Skeletal muscle cell (primary cell): ENCODE measurements at regions not wholly inside any gene's neighbourhood (a gene's known extent, or its start where the extent isn't known, plus 50 kb on each side); places are given as distances from the start of the nearest gene placed in this dataset.
"Not testable (repeated sequence)": the region's sequence is repeated elsewhere in the genome, so short reads cannot be mapped to it uniquely, and the experiment has no call there.

Source experiments
- DNase-seq: peaks from one replicate; pipeline ENCODE4 v3.0.0-alpha.2; 2010; ENCODE audit warnings: low read depth
- H3K4me3 ChIP-seq: 2 replicates; pipeline ENCODE4 v1.5.1; 2011; ENCODE audit warnings: low read depth, mild to moderate bottlenecking, control low read depth, low read length, moderate library complexity

DNA sequence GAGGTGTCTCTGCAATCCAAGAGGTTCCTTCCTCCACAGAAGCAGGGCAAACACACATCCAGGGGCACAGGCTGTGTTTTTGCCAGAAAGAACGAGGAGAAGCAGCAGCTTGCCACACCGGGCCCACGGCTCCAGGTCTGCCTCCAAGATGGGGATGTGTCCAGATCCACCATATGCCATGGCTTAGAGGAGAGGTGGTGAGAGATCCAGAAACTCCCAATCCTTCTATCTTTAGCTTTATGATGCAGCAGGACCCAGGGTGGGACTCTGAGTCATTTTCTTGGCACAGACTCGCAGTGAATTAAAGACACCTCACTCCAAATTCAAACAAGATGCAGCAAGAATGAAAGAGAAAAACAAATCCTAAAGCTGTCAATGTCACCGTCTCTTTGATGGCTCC, 481.4 kb upstream of the TMEM132C start:
- no peak overlapping the region for H3K4me3 ChIP-seq
- no peak for DNase-seq

DNA sequence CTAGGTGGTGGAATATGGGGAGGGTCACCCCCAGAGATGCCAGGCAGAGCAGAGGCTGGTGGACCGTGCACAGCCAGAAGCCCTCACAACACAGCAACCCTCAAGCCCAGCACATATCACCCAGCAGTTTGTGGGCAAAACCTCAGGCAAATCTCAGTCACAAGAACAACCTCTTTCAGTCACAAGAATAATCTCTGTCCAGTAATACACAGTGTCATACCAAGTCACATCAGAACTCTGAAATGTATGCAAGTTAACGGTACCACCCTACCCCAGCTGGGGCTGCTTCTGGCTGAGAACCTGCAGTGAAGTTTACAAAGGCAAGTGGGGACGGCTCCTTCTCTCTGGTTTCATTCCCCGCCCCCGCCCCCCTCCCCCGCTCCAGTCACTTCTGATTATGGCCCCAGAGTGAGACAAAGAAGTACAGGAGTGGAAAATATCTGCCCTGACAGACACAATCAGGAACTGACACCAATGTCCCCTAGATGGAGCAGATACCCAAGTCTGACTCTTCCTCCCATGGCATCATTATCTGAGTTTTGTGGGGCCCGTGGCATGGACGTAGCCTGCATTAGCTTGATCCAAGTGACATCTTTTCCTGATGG, 480.9 kb upstream of the TMEM132C start:
- no peak for DNase-seq
- no peak overlapping the region for H3K4me3 ChIP-seq

DNA sequence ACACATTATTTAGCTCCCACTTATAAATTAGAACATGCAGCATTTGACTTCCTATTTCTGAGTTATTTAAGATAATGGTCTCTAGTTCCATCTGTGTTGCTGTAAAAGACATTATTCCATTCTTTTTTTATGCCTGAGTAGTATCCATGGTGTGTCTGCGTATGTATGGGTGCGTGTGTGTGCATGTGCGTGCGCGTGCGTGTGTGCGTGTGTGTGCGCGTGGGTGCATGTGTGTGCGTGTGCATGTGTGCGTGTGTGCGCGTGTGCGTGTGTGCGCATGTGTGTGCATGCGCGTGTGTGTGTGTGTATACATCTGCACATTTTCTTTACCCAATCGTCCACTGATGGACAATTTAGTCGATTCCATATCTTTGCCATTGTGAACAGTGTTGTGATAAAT, 479.4 kb upstream of the TMEM132C start:
- H3K4me3 ChIP-seq, result no peak overlapping the region
- DNase-seq, result no peak

DNA sequence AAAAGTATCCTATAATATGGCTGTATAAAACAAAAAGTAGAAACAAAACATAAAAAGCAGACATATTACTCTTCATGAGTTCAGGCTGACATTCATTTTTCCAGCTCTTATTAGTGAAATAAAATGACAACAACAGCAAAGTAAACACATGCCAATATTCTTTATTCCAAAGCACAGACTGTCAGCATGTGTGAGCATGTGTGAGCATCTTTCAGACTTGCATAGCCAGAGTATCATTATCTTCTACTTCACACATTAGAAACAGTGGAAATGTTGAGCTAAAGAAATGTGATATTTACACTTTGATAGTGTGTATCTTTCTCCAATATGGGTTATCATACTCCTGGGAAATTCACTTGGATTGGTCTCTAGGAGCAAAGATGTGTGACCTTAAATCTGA, 476.6 kb upstream of the TMEM132C start:
- no peak for DNase-seq
- H3K4me3 ChIP-seq, result no peak overlapping the region

DNA sequence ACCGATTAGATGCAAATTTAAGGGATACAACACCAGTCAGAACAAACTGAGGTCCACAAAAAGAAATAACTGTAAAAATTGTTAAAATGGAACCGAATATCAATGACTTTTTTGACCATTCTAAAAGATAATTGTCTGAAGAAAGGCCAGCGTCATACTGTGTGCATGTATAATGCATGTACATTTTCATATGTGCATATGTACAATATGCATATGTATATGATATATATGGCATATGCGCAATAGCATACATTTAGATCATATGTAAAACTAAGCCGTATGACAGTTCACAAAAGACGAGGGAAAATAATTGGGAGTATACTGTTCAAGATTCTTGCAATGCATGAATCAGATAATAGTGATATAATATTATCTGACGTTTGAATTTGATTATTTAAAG, 475.8 kb upstream of the TMEM132C start:
- DNase-seq, result no peak
- no peak overlapping the region for H3K4me3 ChIP-seq

DNA sequence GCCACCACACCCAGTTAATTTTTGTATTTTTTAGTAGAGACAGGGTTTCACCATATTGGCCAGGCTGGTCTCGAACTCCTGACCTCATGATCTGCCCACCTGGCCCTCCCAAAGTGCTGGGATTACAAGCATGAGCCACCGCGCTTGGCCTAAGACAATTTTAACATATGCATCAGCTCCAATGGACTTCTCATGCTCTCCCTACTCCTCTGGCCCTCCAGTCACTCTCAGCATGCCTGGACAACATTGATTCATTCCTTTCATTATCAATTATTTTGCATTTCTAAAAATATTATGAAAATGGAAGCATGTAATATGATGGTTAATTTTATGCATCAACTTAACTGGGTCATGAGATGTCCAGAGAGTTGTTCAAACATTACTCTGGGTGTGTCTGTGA, 469.1 kb upstream of the TMEM132C start:
- no peak for DNase-seq
- no peak overlapping the region for H3K4me3 ChIP-seq

DNA sequence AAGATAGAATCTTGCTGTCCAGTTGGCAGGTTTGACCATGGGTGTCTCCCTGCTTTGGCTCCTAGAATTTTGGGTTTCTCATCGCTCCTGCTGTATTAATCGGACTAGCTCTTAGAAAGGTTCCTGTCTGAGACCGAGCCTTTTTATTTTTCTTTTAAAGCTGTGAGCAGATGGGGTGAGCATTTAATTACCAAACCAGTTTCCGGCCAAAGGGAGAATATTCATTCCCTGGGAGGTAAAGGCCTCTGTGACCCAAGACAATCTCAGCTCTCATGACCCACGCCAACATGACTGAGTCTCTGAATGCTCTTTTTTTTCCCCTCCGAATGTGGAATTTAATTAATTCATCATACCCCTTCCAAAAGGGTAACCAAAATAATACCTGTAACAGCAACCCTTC, 464.7 kb upstream of the TMEM132C start:
- no peak overlapping the region for H3K4me3 ChIP-seq
- no peak for DNase-seq

DNA sequence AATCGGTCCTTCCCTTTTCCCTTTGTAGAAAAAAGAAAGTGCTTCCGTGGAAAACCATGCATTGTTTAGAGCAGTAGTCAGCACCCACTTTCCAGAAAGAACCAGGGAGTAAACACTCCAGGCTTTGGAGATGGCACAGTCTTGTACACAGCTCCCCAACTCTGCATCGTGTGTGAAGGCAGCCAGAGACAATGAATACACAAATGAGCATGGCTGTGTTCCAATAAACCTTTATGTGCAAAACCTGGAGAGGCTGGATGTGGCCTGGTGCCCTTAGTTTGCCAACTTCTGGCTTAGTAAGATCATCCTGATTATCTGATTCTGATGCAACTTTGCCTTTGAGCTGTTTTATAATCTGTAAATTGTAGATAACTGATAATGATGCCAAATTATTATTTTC, 463.4 kb upstream of the TMEM132C start:
- DNase-seq, result no peak
- no peak overlapping the region for H3K4me3 ChIP-seq

DNA sequence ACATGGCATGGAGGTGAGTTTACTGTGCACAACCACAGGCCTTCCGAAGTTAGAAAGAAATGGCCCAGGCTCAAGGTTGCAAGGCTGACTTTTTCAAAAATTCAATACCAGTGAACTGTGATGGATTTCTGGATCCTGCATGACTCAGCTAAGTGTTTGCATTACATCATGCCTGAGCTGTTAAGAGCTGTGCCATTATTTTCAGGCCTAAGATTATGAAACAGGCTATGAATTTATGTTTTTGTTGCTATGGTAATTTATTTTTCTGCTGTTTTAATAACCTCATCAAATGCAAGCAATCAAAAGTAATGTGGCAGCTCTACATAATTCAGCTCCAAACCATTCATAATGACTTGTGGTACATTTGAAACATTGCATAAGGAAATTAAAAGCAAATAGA, 457.7 kb upstream of the TMEM132C start:
- DNase-seq, result peak; percentile 57
- no peak overlapping the region for H3K4me3 ChIP-seq

DNA sequence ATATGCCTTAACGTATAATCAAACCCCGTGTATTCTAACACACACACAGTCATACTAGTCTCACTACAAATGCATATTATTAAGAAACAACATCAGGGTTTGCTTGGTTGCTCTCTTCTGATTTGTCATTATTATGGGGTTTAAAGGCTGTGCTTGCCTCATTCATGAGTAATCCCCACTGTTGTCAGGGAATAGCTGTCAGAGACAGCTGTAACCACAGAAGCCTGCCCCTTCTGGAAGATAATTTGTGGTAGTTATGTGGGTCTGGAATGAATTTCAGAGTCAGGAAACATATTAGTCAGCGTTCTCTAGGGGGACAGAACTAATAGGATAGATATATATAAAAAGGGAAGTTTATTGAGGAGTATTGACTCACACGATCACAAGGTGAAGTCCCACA, 456.9 kb upstream of the TMEM132C start:
- DNase-seq, result peak; percentile 97

DNA sequence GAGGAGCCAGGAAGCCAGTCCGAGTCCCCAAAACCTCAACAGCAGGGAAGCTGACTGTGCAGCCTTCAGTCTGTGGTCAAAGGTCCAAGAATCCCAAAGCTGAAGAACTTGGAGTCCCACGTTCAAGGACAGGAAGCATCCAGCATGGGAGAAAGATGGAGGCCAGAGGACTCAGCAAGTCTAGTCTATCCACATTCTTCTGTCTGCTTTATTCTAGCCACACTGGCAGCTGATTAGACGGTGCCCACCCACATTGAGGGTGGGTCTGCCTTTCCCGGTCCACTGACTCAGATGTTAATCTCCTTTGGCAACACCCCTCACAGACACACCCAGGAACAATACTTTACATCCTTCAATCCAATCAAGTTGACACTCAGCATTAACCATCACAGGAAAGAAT, 456.5 kb upstream of the TMEM132C start:
- H3K4me3 ChIP-seq, DNase-seq: not testable (repeated sequence)

More for the DNA sequence above, 456.9 kb upstream of the TMEM132C start:
- H3K4me3 ChIP-seq, result no peak overlapping the region

DNA sequence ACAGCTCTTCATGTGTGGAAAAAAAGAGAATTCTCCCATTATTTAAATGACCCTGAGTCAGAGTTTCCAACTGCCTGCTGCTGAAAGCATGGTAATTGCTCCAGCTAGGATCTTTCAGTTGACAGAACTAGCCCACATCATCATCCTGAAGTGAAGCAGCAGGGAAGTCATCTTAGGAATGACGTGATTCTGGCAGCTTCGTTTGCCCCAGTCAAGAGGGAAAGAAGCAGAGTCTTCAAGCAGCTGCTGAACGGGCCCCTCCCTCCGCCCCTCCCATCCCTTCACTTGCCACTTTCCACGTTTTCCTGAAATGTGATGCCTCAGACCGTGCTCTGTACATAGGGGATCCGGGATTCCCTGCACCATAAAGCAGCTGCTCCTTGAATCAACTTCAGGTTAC, 455.0 kb upstream of the TMEM132C start:
- H3K4me3 ChIP-seq, result no peak overlapping the region
- peak; percentile 92 for DNase-seq

DNA sequence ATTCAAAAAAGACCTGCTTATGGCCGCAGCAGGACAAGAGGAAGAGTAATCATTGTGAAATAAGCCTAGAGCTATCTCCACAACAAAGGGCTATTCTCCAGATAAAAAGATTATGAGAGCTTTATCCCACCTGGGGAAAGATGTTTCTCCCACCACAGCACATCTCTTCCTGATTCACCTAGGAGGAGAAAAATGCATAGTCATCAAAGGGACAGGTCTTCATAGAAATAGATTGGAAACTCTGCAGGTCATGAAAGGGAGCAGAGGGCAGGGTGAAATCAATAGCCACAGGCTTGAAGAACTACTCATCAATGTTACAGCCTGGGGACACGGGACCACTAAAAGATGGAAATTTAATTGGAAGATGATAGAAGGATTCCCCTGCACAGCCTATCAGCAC, 453.8 kb upstream of the TMEM132C start:
- no peak for DNase-seq
- H3K4me3 ChIP-seq, result no peak overlapping the region

DNA sequence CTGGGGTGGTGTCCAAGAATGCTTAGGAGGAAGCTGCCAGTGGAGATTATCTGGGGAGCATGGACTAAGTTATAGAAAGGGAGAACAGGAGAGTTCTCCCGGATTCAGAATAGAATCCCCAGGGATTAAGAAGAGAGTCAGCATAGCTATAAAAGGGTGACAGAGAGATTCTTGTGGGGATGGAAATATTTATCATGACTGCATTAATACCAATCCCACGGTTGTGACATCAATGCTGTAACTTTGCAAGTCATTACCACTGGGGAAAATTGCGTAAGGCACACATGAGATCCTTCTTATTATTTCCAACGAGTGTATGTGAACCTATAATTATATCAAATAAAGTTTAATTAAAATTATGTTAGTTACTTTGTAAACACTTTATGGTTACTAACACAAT, 447.9 kb upstream of the TMEM132C start:
- no peak for DNase-seq
- H3K4me3 ChIP-seq, result no peak overlapping the region

DNA sequence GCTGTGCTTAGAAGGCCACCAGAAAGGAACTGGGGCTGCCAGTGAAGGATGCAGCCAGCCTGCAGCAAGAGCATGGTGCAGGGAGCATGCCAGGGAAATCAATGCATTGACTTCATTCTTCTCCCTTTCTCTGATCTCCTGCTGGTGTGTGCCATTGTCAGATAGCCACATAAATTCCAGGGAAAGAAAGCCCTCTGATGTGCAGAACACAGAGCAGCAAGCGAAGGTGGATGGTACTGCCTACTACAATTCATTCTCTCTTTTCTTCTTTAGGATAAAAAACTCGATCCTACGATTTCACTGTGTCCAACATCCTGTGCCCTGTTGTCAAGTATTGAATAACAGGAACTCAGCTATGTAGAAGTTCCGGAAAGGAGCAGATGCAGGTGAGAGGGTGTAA, 446.7 kb upstream of the TMEM132C start:
- no peak overlapping the region for H3K4me3 ChIP-seq
- no peak for DNase-seq

DNA sequence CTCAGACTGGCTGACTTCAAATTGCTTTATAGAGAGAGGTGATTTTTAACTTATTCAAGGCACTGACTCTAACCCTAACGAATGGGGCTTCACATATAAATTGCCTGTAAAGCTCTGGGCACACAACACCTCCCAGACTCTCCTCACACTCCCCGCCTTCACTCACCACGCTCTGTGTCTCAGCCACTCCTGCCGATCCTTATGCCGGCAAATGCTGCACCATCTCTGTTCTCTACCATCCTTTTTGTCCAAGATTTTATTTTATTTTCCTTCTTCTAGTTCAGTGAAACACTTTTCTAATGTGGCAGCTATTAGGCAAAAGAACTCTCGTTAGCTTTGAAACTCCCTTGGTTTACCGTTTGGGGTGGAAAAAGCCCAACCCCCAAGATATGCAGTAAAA, 446.1 kb upstream of the TMEM132C start:
- H3K4me3 ChIP-seq, result no peak overlapping the region
- no peak for DNase-seq

DNA sequence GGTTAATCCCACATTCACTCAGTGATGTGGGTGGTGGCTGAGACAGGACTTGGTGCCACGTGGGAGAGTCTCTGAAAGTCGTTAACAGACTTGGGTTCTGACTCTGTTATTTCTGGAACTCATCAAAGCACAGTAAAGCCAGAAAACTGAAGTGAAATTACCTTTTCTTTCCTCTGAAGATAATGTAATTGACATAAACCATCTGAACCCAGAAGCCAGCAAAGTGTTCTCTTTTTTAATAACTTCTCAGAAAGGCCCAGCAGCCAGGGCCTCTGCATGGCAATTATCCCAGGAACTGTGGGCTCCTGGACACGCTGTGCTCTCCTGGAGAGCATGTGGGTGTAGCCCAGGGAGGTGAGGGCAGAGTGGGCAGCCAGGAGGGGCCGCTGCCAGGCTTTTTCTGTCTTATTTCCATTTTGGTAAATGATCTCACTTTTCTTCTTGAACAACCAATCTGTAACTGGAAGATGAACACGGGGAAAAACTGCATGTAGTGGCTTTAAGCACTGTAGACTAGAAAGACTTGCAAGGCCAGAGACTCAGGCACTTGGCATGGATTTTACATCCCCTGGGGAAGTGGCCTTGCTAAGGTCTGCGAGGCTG, 444.1 kb upstream of the TMEM132C start:
- DNase-seq, result no peak

DNA sequence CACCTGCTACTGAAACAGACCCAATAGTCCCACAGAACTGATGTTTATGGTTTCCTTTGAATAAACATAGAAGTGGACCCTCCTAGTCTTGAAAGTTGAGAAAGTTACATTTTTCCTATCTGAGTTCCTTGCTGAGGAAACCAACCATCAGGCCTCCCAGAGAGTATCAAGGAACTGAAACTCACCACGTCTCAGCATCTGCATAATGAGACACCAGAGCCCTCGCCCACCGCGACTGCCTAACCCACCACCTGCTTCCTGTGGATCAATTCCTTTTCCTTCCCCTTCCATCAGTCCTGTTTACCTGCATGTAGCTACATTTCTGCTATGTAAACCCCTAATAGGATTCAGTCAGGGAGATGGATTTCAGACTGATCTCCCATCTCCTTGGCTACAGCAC, 443.2 kb upstream of the TMEM132C start:
- no peak overlapping the region for H3K4me3 ChIP-seq
- DNase-seq, result no peak

More for the DNA sequence above, 444.1 kb upstream of the TMEM132C start:
- H3K4me3 ChIP-seq, result no peak overlapping the region

DNA sequence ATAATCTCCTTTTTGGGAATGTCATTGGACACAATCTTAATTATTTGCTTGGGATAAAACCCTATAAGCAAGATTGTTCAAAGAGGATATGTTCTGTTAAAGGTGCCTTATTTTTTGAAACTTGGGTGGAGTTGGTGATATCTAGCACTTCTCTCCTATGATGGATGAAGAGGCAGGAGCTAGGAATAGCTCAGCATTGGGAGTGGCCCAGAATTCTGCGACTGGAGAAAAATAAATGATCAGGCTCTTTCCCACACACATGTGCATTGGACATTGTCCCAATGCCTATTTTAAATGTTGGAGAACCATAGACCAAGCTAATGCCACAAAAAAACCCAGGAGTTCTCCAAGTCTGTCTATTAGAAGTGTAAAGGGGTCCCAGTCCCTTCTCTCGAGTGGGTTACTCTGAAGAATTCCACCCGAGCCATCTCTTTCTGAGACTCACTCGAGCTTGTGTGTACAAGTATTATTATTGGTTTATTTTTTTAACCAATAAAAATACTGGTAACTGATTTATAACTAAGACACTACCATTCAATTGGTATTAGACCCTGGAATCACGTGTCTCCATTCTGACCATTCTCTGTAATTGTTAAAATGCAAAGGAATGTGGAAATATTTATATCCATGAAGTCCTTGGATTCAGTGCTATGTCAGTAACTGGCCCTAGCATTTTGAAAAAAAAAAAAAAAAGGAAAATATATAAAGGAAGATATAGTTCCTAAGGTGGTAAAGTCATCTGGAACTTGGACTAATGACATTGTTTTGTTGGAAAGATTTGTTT, 437.5 kb upstream of the TMEM132C start:
- DNase-seq, result no peak
- no peak overlapping the region for H3K4me3 ChIP-seq

DNA sequence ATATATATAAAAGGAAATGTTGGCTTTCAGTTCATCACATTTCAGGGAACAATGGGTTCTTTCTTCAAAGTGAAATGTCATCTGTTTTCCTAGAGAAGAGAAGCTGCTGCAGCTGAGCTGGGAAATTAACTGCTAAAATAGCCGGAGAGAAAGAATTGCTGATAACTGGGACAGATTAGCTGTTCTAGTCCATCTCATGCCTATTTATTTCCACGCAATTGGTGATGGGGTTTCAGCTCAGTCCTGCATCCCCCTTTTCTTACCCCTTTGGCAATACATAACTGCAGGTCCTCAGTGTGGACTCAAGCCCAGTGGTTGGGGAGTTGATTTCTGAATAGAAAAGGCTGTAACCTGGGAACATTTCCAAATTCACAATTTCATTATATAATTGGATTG, 436.9 kb upstream of the TMEM132C start:
- no peak overlapping the region for H3K4me3 ChIP-seq

DNA sequence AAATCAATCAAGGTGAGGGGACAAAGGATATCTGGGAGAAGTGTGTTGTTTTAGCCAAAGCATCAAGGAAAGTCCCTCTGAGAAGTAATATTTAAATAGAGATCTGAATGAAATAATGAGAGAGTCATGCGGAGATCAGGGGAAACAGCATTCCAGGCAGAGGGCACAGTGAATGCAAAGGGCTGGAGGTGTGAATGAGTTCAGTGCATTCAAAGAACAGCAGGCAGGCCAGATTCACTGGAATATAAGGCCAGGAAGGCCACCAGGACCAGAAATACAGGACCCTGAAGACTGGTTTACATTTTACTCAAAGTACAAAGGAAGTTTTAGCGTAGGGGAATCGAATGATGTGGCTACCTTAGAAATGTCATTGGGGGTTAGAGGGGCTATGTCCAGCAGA, 436.2 kb upstream of the TMEM132C start:
- H3K4me3 ChIP-seq, result no peak overlapping the region
- no peak for DNase-seq

More for the DNA sequence above, 436.9 kb upstream of the TMEM132C start:
- no peak for DNase-seq
